Mucosa of stomach (tissue), 1 donor: ENCODE measurements at regions not wholly inside any gene's neighbourhood (a gene's known extent, or its start where the extent isn't known, plus 50 kb on each side); places are given as distances from the start of the nearest gene placed in this dataset.
"Not testable (repeated sequence)": the region's sequence is repeated elsewhere in the genome, so short reads cannot be mapped to it uniquely, and the experiment has no call there.

ENCODE experiments used
- H3K27me3 ChIP-seq: one replicate; pipeline ENCODE4 v1.7.0; 2013; ENCODE audit warnings: mild to moderate bottlenecking, low read length; ENCODE audit not compliant: control insufficient read depth, insufficient read depth
- H3K36me3 ChIP-seq: one replicate; pipeline ENCODE4 v1.7.0; 2013; ENCODE audit warnings: low read length; ENCODE audit not compliant: control insufficient read depth, insufficient read depth
- H3K4me1 ChIP-seq: one replicate; pipeline ENCODE4 v1.7.0; 2013; ENCODE audit warnings: mild to moderate bottlenecking, low read length; ENCODE audit not compliant: control insufficient read depth, insufficient read depth
- H3K4me3 ChIP-seq: one replicate; pipeline ENCODE4 v1.7.0; 2013; ENCODE audit warnings: low read length
- H3K9ac ChIP-seq: one replicate; pipeline ENCODE4 v1.7.0; 2013; ENCODE audit warnings: mild to moderate bottlenecking, low read length, moderate library complexity
- H3K9me3 ChIP-seq: one replicate; pipeline ENCODE4 v1.7.0; 2013; ENCODE audit warnings: mild to moderate bottlenecking, low read length, moderate library complexity; ENCODE audit not compliant: control insufficient read depth
- donor health status: Pancreatic carcinoma.

DNA sequence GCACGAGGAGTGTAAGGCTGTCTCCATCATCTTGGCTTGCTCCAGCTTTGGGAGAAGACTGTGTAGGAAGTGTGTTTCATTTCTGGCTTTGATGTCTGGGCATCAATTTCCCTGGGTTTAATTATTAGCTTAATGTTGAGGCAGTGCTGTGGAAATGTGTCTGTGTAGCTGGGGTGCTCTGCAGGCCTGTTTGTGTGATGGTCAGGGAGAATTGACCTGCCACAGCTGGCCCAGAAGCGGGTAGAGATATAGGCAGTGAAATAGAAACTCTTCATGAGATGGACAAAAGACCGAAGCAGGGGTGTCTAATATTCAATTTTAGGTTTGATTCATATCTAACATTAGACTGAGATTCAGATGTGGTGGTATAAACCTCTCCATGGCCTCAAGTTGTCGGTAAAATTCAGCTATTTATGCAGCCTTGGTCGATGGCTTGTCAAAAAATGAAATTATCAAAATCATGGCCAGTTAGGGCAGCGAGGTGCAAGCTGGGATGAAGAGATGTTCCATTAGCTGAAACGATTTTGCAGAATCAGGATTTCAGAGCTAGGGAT lies 95.3 kb upstream of the SNX9 start:
- Histone ChIP-seq H3K4me1 (peaks cover 16% of the 10 kb centered on the region), H3K9me3 (no peaks in the 10 kb centered on the region), H3K9ac (no peak overlapping the region), H3K27me3 (no peaks in the 10 kb centered on the region), H3K4me3 (no peak overlapping the region), H3K36me3 (no peaks in the 10 kb centered on the region)

DNA sequence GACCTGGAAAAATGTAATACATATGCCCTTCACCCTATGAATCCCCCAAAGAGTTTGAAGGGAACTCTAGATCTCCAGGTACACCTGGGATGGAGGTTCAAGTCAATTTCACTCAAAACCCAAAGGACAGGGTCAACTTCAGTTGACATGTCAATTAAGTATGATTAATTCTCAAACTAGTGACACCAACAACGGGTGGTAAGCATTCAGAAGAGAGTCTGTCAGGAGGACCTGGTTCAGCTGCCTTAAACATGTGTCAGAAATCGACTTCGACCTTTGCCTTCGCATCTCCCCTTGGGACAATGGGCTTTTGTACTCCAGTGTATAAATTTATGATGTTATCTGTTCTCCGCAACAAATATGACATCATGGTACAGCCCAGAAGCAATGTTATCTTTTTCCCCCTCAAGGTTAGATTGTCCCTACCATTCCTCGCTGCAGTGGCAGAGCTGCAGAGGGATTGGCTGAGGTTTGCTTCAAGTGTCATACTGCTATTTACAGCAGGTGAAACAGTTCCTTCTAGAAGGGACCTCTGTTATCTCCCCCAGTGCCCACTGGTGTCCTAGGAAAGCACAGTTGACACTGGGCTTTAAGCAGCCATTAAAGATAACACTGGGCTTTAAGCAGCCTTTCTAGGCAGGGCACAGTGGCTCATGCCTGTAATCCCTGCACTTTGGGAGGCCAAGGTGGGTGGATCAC lies 94.7 kb upstream of the SNX9 start:
- H3K4me1 ChIP-seq, result peaks cover 16% of the 10 kb centered on the region
- H3K4me3 ChIP-seq, result no peak overlapping the region
- no peaks in the 10 kb centered on the region for H3K27me3 ChIP-seq
- no peak overlapping the region for H3K9ac ChIP-seq
- H3K36me3 ChIP-seq, result no peaks in the 10 kb centered on the region
- no peaks in the 10 kb centered on the region for H3K9me3 ChIP-seq

DNA sequence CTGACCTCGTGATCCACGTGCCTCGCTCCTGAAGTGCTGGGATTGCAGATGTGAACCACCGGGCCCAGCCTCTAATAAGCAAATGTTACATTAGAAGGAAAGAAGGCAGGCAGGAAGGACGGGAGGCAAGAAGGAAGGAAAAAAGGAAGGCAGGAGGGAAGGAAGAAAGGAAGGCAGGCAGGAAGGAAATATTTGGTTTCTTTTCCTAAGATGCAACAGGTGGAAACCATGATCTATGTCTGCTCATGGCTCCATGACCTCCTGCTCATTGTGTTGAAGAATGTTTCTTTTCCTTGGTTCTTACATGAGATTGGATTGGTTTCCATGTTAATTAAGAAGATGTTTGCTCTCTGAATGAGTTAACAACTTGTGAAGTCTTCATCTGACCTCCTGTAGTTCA lies 91.8 kb upstream of the SNX9 start:
- peaks cover 16% of the 10 kb centered on the region for H3K4me1 ChIP-seq
- H3K4me3 ChIP-seq, result no peak overlapping the region
- H3K9ac ChIP-seq, result no peak overlapping the region
- H3K9me3 ChIP-seq, result no peaks in the 10 kb centered on the region
- no peaks in the 10 kb centered on the region for H3K27me3 ChIP-seq
- no peaks in the 10 kb centered on the region for H3K36me3 ChIP-seq

DNA sequence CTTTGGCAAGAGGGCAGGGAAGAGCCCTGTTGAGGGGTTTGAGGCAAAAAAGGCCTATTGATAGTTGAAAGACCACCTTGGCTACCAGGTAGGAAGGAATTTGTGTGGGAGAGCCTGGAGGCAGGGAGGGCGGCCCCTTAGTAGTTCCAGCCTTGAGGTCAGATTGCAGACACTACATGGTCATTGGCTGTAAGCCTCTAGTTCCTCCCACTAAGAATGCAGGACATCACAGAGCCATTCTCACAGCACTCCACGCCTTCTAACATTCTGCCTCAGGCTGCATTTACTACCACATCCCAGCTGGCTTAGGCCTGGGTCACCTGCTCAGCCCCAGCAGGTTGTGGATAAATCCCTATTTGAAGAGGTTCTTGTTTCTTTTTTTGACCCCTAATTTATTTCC lies 91.0 kb upstream of the SNX9 start:
- H3K9ac ChIP-seq, result no peak overlapping the region
- H3K27me3 ChIP-seq, result no peaks in the 10 kb centered on the region
- no peaks in the 10 kb centered on the region for H3K9me3 ChIP-seq
- H3K4me3 ChIP-seq, result no peak overlapping the region
- no peaks in the 10 kb centered on the region for H3K36me3 ChIP-seq
- H3K4me1 ChIP-seq, result peaks cover 16% of the 10 kb centered on the region

DNA sequence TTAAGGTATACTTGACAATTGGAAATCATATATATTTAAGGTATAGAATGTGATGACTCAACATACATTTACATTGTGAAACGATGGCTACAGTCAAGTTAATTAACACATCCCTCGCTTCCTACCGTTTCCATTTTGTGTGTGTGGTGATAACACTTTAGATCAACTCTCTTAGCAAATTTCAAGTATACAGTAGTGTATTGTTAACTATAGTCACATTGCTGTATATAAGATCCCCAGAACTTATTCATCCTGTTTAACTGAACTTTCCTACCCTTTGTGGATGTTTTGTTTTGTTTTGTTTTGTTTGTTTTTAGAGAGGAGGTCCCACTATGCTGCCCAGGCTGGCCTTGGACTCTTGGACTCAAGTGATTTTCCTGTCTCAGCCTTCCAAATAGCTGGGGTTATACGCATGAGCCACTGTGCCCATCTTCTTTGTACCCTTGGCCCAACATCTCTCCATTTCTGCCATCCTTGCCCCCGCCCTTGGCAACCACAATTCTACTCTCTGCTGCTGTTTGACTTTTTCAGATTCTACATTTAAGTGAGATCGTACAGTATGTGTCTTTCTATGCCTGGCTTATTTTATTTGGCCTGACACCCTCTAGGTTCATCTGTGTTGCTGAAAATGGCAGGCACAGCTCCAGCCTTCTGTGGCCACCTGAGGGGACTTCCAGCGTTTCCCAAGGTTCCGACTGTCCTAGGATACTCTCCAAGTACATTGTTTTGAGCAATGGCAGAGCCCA lies 90.5 kb upstream of the SNX9 start:
- Histone ChIP-seq H3K4me1 (peaks cover 11% of the 10 kb centered on the region), H3K9me3 (no peaks in the 10 kb centered on the region), H3K9ac (no peak overlapping the region), H3K27me3 (no peaks in the 10 kb centered on the region), H3K4me3 (no peak overlapping the region), H3K36me3 (no peaks in the 10 kb centered on the region)

DNA sequence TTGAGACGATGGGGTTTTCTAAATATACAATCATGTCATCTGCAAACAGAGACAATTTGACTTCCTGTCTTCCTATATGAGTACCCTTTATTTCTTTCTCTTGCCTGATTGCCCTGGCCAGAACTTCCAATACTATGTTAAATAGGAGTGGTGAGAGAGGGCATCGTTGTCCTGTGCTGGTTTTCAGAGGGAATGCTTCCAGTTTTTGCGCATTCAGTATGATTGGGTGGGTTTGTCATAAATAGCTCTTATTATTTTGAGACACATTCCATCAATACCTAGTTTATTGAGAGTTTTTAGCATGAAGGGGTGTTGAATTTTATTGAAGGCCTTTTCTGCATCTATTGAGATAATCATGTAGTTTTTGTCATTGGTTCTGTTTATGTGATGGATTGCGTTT lies 86.5 kb upstream of the SNX9 start:
- H3K9ac ChIP-seq, H3K9me3 ChIP-seq, H3K27me3 ChIP-seq, H3K36me3 ChIP-seq, H3K4me1 ChIP-seq, H3K4me3 ChIP-seq: not testable (repeated sequence)

DNA sequence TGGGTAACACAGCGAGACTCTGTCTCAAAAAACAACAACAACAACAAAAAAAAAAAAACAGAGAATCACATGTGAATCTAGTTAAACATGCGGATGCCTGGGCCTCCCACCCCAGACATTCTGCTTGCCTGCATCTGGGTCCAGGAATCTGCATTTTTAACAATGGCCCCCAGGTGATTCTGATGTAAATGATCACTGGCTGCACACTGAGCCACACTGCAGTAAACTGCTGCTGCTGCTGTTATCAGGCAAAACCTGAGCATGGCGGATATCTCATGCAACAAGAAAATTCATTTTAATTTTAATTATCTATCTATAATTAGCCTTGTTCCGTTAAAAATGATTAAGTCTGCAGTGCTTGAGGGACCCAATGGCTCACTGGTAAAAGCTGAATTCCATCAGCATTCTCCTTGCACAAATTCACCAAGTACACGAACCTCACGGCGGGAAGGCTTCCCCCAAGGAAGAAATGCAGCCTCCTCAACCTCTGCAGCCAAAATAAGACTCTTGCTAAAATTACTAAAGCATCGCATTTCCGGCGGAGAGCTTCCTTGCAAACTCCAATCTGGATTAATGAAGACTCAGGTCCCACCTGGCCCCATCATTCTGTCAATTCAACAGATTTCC lies 81.6 kb upstream of the SNX9 start:
- Histone ChIP-seq H3K4me1 (peaks cover under 1% of the 10 kb centered on the region), H3K9ac (no peak overlapping the region), H3K27me3 (no peaks in the 10 kb centered on the region), H3K36me3 (no peaks in the 10 kb centered on the region), H3K9me3 (no peaks in the 10 kb centered on the region), H3K4me3 (no peak overlapping the region)

DNA sequence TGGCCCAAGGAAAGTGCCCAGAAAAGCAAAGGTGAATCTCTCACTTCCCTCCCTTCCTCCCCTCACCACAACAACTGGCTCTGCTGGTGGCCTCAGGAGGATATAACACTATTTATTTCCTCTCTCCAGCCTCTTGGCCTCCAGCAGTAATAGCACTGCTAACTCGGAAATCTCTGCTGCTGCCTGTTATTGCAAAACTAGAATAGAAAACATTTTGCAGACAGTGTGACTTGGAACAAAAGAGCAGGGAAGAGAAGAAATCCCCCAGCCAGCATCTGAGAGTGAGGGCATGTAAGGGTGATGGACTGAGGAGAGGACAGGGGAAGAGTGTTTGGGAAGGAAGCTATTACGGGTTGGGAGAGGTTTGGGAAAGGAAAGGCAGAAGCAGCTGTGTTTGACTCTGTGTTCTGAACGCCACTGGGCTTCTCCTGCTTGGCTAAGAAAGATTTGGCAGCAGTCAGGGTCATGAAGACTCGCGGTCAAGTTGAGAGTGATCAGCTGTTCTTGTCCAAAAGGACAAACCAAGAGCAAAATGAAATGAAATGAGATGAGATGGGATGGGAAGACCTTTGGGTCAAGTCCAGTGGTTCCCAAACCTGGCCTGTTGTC lies 81.0 kb upstream of the SNX9 start:
- Histone ChIP-seq H3K36me3 (no peaks in the 10 kb centered on the region), H3K4me3 (no peak overlapping the region), H3K9me3 (no peaks in the 10 kb centered on the region), H3K27me3 (no peaks in the 10 kb centered on the region), H3K4me1 (peaks cover 7% of the 10 kb centered on the region), H3K9ac (no peak overlapping the region)

DNA sequence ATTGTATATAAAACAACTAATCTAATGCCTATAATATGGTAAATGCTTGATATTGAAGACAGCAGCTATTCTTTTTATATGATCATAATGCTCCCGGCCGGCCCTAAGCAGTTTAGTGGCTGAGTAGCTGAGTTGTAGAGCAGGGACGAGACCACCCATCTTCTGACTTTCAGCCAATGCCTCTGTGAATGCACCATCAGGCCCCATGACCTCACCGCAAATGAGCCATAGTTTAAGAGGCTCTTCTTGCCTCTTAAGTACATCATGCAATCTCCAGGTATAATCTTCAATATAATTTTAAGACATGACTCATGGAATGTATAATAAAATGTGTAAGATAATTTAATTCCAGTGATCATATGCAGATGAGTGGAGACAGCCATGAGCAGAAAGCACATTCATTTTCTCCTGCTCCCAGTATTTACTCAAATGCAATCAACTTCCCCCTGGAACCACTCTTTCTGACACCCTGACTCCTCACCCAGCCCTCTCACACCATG lies 78.9 kb upstream of the SNX9 start:
- Histone ChIP-seq H3K27me3 (no peaks in the 10 kb centered on the region), H3K9me3 (no peaks in the 10 kb centered on the region), H3K9ac (no peak overlapping the region), H3K4me3 (no peak overlapping the region), H3K4me1 (peaks cover 9% of the 10 kb centered on the region), H3K36me3 (no peaks in the 10 kb centered on the region)

DNA sequence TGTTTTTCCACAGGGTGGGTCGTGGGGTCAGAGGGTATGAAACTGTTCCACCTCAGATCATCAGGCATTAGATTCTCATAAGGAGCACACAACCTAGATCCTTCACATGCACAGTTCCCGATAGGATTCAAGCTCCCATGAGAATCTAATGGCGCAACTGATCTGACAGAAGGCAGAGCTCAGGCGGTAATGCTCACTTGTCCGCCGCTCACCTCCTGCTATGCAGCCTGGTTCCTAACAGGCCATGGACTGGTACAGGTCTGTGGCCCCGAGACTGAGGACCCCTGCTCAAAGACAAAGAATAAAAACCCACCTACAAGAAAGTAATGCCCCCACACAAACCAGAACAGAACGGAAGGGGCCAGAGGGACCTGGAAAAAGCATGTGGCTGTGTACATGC lies 76.1 kb upstream of the SNX9 start:
- no peak overlapping the region for H3K9ac ChIP-seq
- H3K36me3 ChIP-seq, result no peaks in the 10 kb centered on the region
- H3K9me3 ChIP-seq, result no peaks in the 10 kb centered on the region
- no peak overlapping the region for H3K4me3 ChIP-seq
- no peaks in the 10 kb centered on the region for H3K27me3 ChIP-seq
- H3K4me1 ChIP-seq, result peaks cover 9% of the 10 kb centered on the region

DNA sequence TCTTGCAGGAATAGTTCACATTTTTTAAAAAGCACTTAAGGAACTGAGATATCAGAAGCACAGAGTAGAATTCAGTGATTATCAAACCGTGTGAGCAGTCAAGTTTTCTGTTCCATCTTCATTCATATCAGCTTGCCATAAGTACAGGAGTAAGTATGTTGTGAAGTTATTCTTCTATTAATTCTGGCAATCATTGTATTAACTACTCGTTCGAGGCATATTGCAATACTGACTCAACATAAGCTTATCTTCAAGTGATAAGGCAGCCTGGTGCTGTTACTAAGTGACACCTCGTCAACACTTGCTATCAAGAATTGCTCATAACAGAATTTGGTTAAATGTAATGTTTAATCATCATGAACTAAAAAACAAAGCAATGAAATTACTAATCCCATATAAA lies 75.7 kb upstream of the SNX9 start:
- Histone ChIP-seq H3K9me3 (no peaks in the 10 kb centered on the region), H3K4me1 (peaks cover 9% of the 10 kb centered on the region), H3K27me3 (no peaks in the 10 kb centered on the region), H3K9ac (no peak overlapping the region), H3K36me3 (no peaks in the 10 kb centered on the region), H3K4me3 (no peak overlapping the region)
